ENCODE measurements at regions not wholly inside any gene's neighbourhood (a gene's known extent, or its start where the extent isn't known, plus 50 kb on each side); places are given as distances from the start of the nearest gene placed in this dataset.
A peak's percentile ranks its signal among the peaks of the same experiment; 100 is the strongest.

DNA sequence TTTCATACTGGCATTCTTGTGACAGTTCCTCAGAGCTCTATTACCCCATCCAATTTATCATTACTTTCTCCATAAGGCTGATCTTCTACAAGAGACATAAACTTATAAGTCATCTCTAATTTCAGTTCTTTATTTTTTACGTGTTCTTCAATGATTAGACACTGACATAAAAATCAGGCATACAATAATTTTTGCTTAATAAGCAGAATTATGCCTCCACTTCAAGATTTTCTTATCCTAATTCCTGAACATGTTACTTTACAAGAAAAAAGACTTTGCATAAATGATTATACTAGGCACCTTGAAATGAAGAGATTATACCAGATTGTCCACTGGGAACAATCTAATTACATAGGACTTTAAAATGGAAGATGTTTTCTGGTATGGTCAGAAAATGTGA, 1304.5 kb upstream of the SLC39A10 start:
- DNase-seq: no peak
- WGBS (ENCODE audit: insufficient coverage): no CpG with 5 or more reads among the region's 1 CpG
- no peaks in the 10 kb centered on the region for H3K9me3 ChIP-seq (ENCODE audit: control extremely low read depth in 1 of 5, control insufficient read depth in 4 of 5, insufficient read depth in 2 of 5, low read depth in 1 of 5, low read length in 4 of 5)
- POLR2A ChIA-PET: no interaction called here
- no peaks in the 10 kb centered on the region for H3K27me3 ChIP-seq (replicated peaks in 2 of 5; ENCODE audit: control insufficient read depth in 4 of 5, insufficient read depth in 5 of 5, low read length in 4 of 5)
- H3K4me3 ChIP-seq (ENCODE audit: control insufficient read depth in 1 of 7, extremely low read depth in 1 of 7, insufficient read depth in 4 of 7, low read depth in 2 of 7, low read length in 6 of 7): no peak overlapping the region
- no peak overlapping the region for H3K27ac ChIP-seq (ENCODE audit: insufficient read depth in 1 of 2, low read depth in 1 of 2, low read length in 2 of 2, poor library complexity in 1 of 2, severe bottlenecking in 2 of 2)
- H3K4me1 ChIP-seq (ENCODE audit: control extremely low read depth in 1 of 4, control insufficient read depth in 4 of 4, insufficient read depth in 4 of 4, low read length in 3 of 4): no peaks in the 10 kb centered on the region
- CTCF ChIA-PET: no interaction called here
- H3K36me3 ChIP-seq (ENCODE audit: control insufficient read depth in 4 of 4, insufficient read depth in 4 of 4, low read length in 3 of 4): no peaks in the 10 kb centered on the region

DNA sequence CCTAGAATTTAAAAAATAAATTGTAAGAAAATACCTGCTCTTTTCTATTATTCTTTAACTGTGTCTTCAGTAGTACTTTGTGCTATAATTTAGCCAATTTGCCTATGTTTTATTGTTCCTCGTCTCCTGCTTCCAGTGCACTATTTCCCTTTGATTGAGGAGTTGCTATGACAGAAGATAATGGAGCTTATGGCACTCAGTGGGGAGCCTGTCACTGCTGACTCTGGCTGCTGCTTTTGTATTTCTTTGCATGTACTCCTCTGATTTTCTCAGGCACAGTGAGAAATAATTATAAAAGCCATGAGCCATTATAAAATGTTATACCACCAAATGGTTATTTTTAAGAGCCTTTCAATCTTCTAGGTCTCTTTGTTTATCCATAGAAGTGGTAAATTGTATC, 1310.8 kb upstream of the SLC39A10 start:
- WGBS (ENCODE audit: insufficient coverage): 60% methylated on average over 1 of the region's 1 CpG
- Histone ChIP-seq H3K9me3 (ENCODE audit: control extremely low read depth in 1 of 5, control insufficient read depth in 4 of 5, insufficient read depth in 2 of 5, low read depth in 1 of 5, low read length in 4 of 5) (no peaks in the 10 kb centered on the region), H3K4me1 (ENCODE audit: control extremely low read depth in 1 of 4, control insufficient read depth in 4 of 4, insufficient read depth in 4 of 4, low read length in 3 of 4) (no peaks in the 10 kb centered on the region), H3K27ac (ENCODE audit: insufficient read depth in 1 of 2, low read depth in 1 of 2, low read length in 2 of 2, poor library complexity in 1 of 2, severe bottlenecking in 2 of 2) (no peak overlapping the region), H3K4me3 (ENCODE audit: control insufficient read depth in 1 of 7, extremely low read depth in 1 of 7, insufficient read depth in 4 of 7, low read depth in 2 of 7, low read length in 6 of 7) (no peak overlapping the region), H3K27me3 (replicated peaks in 2 of 5; ENCODE audit: control insufficient read depth in 4 of 5, insufficient read depth in 5 of 5, low read length in 4 of 5) (no peaks in the 10 kb centered on the region), H3K36me3 (ENCODE audit: control insufficient read depth in 4 of 4, insufficient read depth in 4 of 4, low read length in 3 of 4) (no peaks in the 10 kb centered on the region)
- CTCF ChIA-PET: no interaction called here
- DNase-seq: no peak
- POLR2A ChIA-PET: no interaction called here

DNA sequence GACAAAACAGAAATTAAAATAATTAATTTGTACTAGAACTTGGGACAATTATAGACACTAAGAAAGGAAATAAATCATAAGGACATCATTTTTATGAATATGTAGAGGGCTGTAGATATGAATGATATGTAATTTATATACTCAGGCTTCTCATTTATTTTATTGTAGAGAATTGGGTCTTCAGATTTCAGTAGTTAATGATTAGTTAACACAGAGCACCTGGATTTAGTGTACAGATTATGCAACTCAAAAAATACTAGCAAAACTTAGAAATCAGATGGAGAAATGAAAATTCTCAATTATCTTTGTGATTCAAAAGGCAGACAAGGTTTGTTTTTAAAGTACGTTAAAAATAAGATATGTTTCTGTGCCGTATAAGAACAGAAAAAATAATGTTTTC, 1311.7 kb upstream of the SLC39A10 start:
- Histone ChIP-seq H3K9me3 (ENCODE audit: control extremely low read depth in 1 of 5, control insufficient read depth in 4 of 5, insufficient read depth in 2 of 5, low read depth in 1 of 5, low read length in 4 of 5) (no peaks in the 10 kb centered on the region), H3K4me3 (ENCODE audit: control insufficient read depth in 1 of 7, extremely low read depth in 1 of 7, insufficient read depth in 4 of 7, low read depth in 2 of 7, low read length in 6 of 7) (no peak overlapping the region), H3K4me1 (ENCODE audit: control extremely low read depth in 1 of 4, control insufficient read depth in 4 of 4, insufficient read depth in 4 of 4, low read length in 3 of 4) (no peaks in the 10 kb centered on the region), H3K27ac (ENCODE audit: insufficient read depth in 1 of 2, low read depth in 1 of 2, low read length in 2 of 2, poor library complexity in 1 of 2, severe bottlenecking in 2 of 2) (no peak overlapping the region), H3K27me3 (replicated peaks in 2 of 5; ENCODE audit: control insufficient read depth in 4 of 5, insufficient read depth in 5 of 5, low read length in 4 of 5) (no peaks in the 10 kb centered on the region), H3K36me3 (ENCODE audit: control insufficient read depth in 4 of 4, insufficient read depth in 4 of 4, low read length in 3 of 4) (no peaks in the 10 kb centered on the region)
- no peak for DNase-seq
- WGBS (ENCODE audit: insufficient coverage): no CpG with 5 or more reads among the region's 2 CpGs
- ChIA-PET CTCF (no interaction called here), POLR2A (no interaction called here)

DNA sequence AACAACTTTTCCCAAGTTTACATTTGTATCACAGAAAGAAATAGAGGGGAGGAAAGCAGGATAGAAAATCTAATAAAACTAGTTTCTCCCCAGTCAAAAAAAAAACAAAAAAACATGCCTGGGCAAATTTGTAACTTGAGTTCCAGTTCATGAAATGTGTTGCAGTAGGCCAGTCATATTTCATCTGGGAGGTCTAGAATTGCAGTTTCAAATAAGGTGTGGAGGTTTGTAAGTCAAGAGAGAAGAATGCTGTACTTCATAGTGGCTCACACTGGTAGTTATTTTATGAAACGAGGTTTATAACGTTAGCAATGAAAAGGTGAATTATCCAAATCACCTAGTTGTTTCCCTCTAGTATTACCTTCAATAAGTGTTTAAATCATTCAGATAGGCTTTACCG, 1313.9 kb upstream of the SLC39A10 start:
- no peaks in the 10 kb centered on the region for H3K4me1 ChIP-seq (ENCODE audit: control extremely low read depth in 1 of 4, control insufficient read depth in 4 of 4, insufficient read depth in 4 of 4, low read length in 3 of 4)
- DNase-seq: no peak
- H3K27me3 ChIP-seq (replicated peaks in 2 of 5; ENCODE audit: control insufficient read depth in 4 of 5, insufficient read depth in 5 of 5, low read length in 4 of 5): no peaks in the 10 kb centered on the region
- H3K9me3 ChIP-seq (ENCODE audit: control extremely low read depth in 1 of 5, control insufficient read depth in 4 of 5, insufficient read depth in 2 of 5, low read depth in 1 of 5, low read length in 4 of 5): no peaks in the 10 kb centered on the region
- no peak overlapping the region for H3K4me3 ChIP-seq (ENCODE audit: control insufficient read depth in 1 of 7, extremely low read depth in 1 of 7, insufficient read depth in 4 of 7, low read depth in 2 of 7, low read length in 6 of 7)
- no CpG with 5 or more reads among the region's 3 CpGs for WGBS (ENCODE audit: insufficient coverage)
- no peak overlapping the region for H3K27ac ChIP-seq (ENCODE audit: insufficient read depth in 1 of 2, low read depth in 1 of 2, low read length in 2 of 2, poor library complexity in 1 of 2, severe bottlenecking in 2 of 2)
- ChIA-PET CTCF (no interaction called here), POLR2A (no interaction called here)
- H3K36me3 ChIP-seq (ENCODE audit: control insufficient read depth in 4 of 4, insufficient read depth in 4 of 4, low read length in 3 of 4): no peaks in the 10 kb centered on the region

DNA sequence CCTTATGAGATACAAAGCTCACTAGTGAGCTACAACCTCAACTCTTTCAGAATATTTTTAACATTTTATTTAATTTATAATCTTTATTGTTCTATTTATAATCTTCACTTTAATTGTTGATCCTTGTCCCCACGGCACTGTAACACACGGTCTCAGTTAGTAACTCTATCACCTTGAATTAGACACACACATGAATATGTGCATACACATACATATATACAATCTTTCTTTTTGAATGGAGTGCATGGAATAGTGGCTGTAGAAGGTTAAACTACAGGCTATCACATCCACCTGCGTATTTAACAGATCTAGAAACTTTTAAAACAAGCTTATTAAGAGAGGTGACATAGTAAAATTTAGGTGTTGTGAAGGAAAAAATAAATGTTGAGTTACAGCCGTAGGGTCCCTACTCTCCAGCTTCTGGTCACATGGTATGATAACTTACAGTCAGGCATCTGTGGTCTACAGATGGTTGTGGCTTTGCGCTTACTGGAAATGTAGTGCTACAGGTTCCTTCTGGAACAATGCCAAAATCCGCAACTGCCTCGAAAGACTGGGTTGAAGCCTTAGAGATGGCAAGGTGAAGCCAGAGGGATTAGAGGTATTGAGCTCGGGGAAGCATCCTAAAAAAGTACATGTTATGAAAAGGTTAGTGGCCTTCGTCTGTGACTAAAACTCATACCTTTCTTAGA, 1324.1 kb upstream of the SLC39A10 start:
- 64% methylated on average over 5 of the region's 9 CpGs for WGBS (ENCODE audit: insufficient coverage)
- peak; percentile 6 to 79 (median 67) for DNase-seq
- CTCF ChIA-PET: no interaction called here
- H3K27me3 ChIP-seq (replicated peaks in 2 of 5; ENCODE audit: control insufficient read depth in 4 of 5, insufficient read depth in 5 of 5, low read length in 4 of 5): no peaks in the 10 kb centered on the region
- H3K4me3 ChIP-seq (ENCODE audit: control insufficient read depth in 1 of 7, extremely low read depth in 1 of 7, insufficient read depth in 4 of 7, low read depth in 2 of 7, low read length in 6 of 7): no peak overlapping the region
- POLR2A ChIA-PET: no interaction called here
- no peak overlapping the region for H3K27ac ChIP-seq (ENCODE audit: insufficient read depth in 1 of 2, low read depth in 1 of 2, low read length in 2 of 2, poor library complexity in 1 of 2, severe bottlenecking in 2 of 2)
- H3K4me1 ChIP-seq (ENCODE audit: control extremely low read depth in 1 of 4, control insufficient read depth in 4 of 4, insufficient read depth in 4 of 4, low read length in 3 of 4): peaks cover 0 to 3% (median 0%) of the 10 kb centered on the region in 4 experiments
- no peaks in the 10 kb centered on the region for H3K36me3 ChIP-seq (ENCODE audit: control insufficient read depth in 4 of 4, insufficient read depth in 4 of 4, low read length in 3 of 4)
- H3K9me3 ChIP-seq (ENCODE audit: control extremely low read depth in 1 of 5, control insufficient read depth in 4 of 5, insufficient read depth in 2 of 5, low read depth in 1 of 5, low read length in 4 of 5): peaks cover 0 to 3% (median 0%) of the 10 kb centered on the region in 5 experiments

DNA sequence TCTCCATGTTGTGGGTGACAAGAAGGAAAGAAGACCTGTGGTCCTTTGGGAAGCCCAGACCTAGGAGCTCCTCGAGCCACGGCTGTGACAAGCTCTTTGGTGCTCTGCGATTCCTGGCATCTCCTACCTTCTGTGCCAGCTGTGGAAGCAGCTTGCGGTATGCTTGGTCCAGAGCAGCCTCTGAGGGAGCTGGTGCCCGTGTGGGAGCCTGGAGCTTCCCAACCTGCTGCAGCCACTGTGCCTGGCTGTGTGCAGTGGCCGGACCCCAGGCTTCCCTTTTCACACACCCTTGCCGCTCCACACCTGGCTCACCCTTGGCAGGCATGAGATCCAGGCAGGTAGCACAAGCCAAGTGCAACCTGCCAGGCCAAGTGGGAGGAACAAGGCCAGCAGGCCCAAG, 1328.6 kb upstream of the SLC39A10 start:
- DNase-seq: no peak
- 93% methylated on average over 6 of the region's 7 CpGs for WGBS (ENCODE audit: insufficient coverage)
- Histone ChIP-seq H3K4me1 (ENCODE audit: control extremely low read depth in 1 of 4, control insufficient read depth in 4 of 4, insufficient read depth in 4 of 4, low read length in 3 of 4) (peaks cover 0 to 3% (median 0%) of the 10 kb centered on the region in 4 experiments), H3K4me3 (ENCODE audit: control insufficient read depth in 1 of 7, extremely low read depth in 1 of 7, insufficient read depth in 4 of 7, low read depth in 2 of 7, low read length in 6 of 7) (no peak overlapping the region), H3K36me3 (ENCODE audit: control insufficient read depth in 4 of 4, insufficient read depth in 4 of 4, low read length in 3 of 4) (no peaks in the 10 kb centered on the region), H3K27ac (ENCODE audit: insufficient read depth in 1 of 2, low read depth in 1 of 2, low read length in 2 of 2, poor library complexity in 1 of 2, severe bottlenecking in 2 of 2) (no peak overlapping the region), H3K9me3 (ENCODE audit: control extremely low read depth in 1 of 5, control insufficient read depth in 4 of 5, insufficient read depth in 2 of 5, low read depth in 1 of 5, low read length in 4 of 5) (peaks cover 0 to 4% (median 0%) of the 10 kb centered on the region in 5 experiments), H3K27me3 (replicated peaks in 2 of 5; ENCODE audit: control insufficient read depth in 4 of 5, insufficient read depth in 5 of 5, low read length in 4 of 5) (no peaks in the 10 kb centered on the region)
- ChIA-PET POLR2A (no interaction called here), CTCF (no interaction called here)

DNA sequence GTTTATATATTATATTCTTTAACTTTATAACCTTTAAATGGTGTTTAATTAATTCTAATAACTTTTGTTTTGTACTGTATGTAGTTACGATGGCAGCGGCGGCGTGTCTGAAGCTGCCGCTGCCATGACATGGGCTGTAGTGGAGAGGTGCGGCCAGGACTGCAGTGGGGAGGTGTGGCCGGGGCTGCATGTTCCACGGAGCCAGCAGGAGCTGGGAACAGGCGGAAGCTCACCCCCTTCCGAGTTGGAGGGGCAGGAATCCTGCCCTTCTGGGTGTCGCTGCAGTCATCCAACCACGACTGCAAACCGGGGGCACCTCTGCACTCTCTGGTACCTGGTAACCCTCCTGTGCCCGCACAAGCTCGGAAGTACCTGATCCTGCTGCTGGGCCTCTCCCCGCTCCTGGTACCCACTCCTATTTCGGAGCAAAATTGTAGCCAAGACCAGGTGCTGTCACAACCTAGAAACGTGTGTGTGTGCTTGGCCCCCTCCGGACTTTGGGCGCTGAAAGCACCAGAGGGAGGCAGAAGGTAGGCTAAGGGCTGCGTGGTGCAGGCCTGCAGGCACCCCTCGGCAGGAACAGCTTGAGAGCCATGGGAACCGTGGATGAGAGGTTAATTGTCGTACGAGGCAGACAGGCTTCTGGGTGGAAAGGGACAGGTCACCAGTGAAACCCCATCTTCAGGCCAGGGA, 1329.7 kb upstream of the SLC39A10 start:
- Histone ChIP-seq H3K27ac (ENCODE audit: insufficient read depth in 1 of 2, low read depth in 1 of 2, low read length in 2 of 2, poor library complexity in 1 of 2, severe bottlenecking in 2 of 2) (no peak overlapping the region), H3K27me3 (replicated peaks in 2 of 5; ENCODE audit: control insufficient read depth in 4 of 5, insufficient read depth in 5 of 5, low read length in 4 of 5) (no peaks in the 10 kb centered on the region), H3K36me3 (ENCODE audit: control insufficient read depth in 4 of 4, insufficient read depth in 4 of 4, low read length in 3 of 4) (no peaks in the 10 kb centered on the region), H3K9me3 (ENCODE audit: control extremely low read depth in 1 of 5, control insufficient read depth in 4 of 5, insufficient read depth in 2 of 5, low read depth in 1 of 5, low read length in 4 of 5) (peaks cover 0 to 4% (median 0%) of the 10 kb centered on the region in 5 experiments), H3K4me3 (ENCODE audit: control insufficient read depth in 1 of 7, extremely low read depth in 1 of 7, insufficient read depth in 4 of 7, low read depth in 2 of 7, low read length in 6 of 7) (no peak overlapping the region), H3K4me1 (ENCODE audit: control extremely low read depth in 1 of 4, control insufficient read depth in 4 of 4, insufficient read depth in 4 of 4, low read length in 3 of 4) (peaks cover 0 to 3% (median 0%) of the 10 kb centered on the region in 4 experiments)
- ChIA-PET CTCF (no interaction called here), POLR2A (no interaction called here)
- 98% methylated on average over 24 of the region's 25 CpGs for WGBS (ENCODE audit: insufficient coverage)
- no peak for DNase-seq

Data from common myeloid progenitor, CD34-positive (primary cell).